ENCODE measurements at regions not wholly inside any gene's neighbourhood (a gene's known extent, or its start where the extent isn't known, plus 50 kb on each side); places are given as distances from the start of the nearest gene placed in this dataset.

- DNase-seq, result no peak
Observed at GRCh38 chr2:129757915-129758783, 221.3 kb upstream of the RAB6C start.

GRCh38 chr2:129758784-129759471 lies 220.5 kb upstream of the RAB6C start:
- no peak for DNase-seq

GRCh38 chr2:129759472-129760010 lies 219.9 kb upstream of the RAB6C start:
- no peak for DNase-seq

GRCh38 chr2:129760669-129761068 lies 218.8 kb upstream of the RAB6C start:
- no peak for DNase-seq

GRCh38 chr2:129761569-129762021 lies 217.9 kb upstream of the RAB6C start:
- DNase-seq, result no peak

- no peak for DNase-seq
Observed at GRCh38 chr2:129762386-129763189, 216.9 kb upstream of the RAB6C start.

- no peak for DNase-seq
Observed at GRCh38 chr2:129763190-129763846, 216.1 kb upstream of the RAB6C start.

GRCh38 chr2:129763966-129764365 lies 215.5 kb upstream of the RAB6C start:
- DNase-seq, result no peak

GRCh38 chr2:129764376-129765325 lies 214.8 kb upstream of the RAB6C start:
- no peak for DNase-seq

- DNase-seq, result no peak
Observed at GRCh38 chr2:129765326-129765677, 214.2 kb upstream of the RAB6C start.

GRCh38 chr2:129765678-129766351 lies 213.7 kb upstream of the RAB6C start:
- DNase-seq, result no peak

GRCh38 chr2:129766374-129766993 lies 213.0 kb upstream of the RAB6C start:
- no peak for DNase-seq

GRCh38 chr2:129767346-129768035 lies 212.0 kb upstream of the RAB6C start:
- no peak for DNase-seq

GRCh38 chr2:129768036-129768386 lies 211.5 kb upstream of the RAB6C start:
- no peak for DNase-seq

GRCh38 chr2:129768485-129769184 lies 210.8 kb upstream of the RAB6C start:
- no peak for DNase-seq

GRCh38 chr2:129769185-129769991 lies 210.1 kb upstream of the RAB6C start:
- DNase-seq, result no peak

- DNase-seq, result no peak
Observed at GRCh38 chr2:129771418-129772189, 207.9 kb upstream of the RAB6C start.

All from CD4-positive, alpha-beta T cell treated with Interleukin-12 subunit alpha and Interleukin-12 subunit beta, for 1 hour (primary cell).